Activated CD4-positive, alpha-beta T cell treated with anti-CD3 and anti-CD28 coated beads, Interleukin-10, Interleukin-2, amounts not matched to agents 100 ng/mL and 50 ng/mL, durations not matched to agents 16 hours and 8 hours (primary cell): ENCODE measurements at regions not wholly inside any gene's neighbourhood (a gene's known extent, or its start where the extent isn't known, plus 50 kb on each side); places are given as distances from the start of the nearest gene placed in this dataset.

Experiments
- DNase-seq: peaks from one replicate; pipeline ENCODE4 v3.0.0-alpha.2; 2020

DNA sequence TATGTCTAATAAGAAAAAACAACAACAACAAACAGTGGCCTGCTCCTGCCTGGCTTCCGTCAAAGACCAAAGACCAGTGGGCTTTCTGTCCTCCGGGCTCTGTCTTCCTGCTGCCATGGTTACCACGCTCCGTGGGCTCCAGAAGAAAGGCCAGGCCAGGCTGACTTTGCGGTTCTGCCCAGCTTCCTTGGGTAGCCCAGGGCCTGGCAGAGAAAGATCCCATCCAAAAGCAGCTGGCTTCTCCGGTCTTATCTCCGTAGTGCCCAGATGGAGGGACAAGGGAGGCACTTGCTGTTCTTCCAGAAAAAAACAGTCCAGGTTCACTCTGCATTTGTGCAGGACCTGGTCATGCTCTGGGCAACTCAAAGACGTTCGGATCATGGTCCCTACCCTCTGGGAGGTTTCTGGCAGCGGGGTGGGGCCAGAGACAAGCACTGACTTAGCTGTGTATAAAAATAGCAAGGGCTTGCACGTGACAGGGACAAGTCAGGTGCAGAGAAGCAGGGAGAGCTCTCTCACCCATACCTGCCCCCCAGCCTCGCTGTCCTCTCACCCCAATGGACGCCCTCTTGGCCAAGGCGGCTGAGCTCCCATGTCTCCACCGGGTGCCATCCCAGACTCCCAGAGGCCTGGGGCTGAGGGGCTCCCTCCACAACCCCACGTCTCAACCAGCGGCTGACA lies 212.2 kb downstream of the C9orf50 start:
- DNase-seq = no peak

DNA sequence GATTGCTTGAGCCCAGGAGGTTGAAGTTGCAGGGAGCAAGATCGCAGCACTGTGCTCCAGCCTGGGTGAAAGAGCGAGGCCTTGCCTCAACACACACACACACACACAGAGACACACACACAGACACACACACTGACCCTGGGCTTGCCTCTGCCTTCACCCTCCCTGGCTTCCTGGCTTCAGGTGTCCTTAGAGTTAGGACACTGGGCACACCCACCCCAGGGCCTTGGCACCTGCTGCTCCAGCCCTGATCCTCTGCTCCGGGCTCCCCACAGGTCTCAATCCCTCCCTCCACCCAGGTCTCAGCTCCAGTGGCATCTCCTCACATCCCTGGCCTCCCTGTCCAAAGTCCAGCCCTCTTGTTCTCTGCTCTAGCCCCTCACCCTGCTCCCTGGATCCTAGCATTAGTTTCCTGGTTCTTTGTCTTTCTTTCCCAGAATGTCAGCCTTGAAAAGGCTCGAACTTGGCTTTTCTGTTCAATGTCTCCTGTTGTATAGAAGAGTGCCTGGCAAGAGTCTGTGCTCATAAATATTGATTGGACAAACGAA lies 212.9 kb downstream of the C9orf50 start:
- no peak for DNase-seq

DNA sequence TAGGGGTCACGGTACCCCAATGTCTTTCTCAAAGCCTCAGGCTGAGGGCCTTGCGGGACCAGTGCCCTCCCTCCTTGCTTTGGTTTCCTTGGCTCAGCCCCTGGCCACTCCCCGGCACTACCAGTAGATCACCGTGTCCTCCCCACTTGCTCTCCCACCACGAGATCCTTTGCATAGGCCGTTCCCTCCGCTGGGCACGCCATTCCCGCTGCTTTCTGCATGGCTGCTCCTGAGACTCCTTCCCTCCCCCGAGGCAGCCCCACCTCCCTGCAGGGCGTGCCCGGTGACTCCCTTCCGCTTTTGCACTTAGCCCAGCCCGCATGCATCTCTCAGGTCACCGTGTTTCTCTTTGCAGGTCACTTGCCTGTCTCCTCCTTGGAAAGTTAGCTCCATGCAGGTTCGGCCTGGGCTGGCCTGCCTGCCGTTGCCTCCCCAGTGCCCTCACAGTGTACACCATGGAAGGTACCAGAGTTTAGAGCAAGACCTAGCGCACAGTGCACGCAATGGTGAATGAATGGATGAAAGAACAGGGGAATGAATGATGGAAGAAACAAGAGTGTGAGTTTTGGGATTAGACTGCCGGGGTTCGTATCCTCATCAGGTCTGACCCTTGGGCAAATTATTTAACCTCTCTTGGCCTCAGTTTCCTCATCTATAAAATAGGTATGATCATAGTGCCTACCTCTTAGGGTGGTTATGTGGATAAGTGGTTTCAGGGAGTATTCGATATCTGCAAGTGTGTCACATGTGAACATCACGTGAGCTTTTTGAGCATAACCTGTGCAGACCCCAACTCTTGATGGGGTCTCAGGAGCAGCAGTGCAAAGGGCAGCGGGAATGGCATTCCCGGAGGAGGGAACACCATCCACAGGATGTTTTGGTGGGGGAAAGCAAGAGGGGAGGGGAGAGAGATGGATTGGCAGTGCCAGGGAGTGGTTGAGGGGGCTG lies 214.3 kb downstream of the C9orf50 start:
- DNase-seq = no peak

DNA sequence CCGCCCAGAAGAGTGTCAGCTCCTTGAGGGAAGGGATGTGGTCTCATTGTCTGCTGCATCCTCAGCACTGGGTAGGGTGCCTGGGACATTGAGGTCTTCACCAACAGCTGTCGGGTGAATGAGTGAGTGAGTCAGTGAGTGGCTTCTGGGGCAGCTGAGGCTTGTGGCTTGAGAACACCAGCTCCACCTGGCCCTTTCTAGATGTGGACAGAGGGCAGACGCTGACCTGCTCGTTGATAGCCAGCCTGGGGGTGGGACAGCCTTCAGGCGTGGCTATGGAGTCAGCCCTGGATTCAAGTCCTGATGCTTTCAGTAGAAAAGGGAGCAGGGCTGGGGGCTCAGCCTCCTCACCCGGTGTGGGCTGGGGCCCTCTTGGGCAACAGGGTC lies 215.1 kb downstream of the C9orf50 start:
- DNase-seq = no peak

DNA sequence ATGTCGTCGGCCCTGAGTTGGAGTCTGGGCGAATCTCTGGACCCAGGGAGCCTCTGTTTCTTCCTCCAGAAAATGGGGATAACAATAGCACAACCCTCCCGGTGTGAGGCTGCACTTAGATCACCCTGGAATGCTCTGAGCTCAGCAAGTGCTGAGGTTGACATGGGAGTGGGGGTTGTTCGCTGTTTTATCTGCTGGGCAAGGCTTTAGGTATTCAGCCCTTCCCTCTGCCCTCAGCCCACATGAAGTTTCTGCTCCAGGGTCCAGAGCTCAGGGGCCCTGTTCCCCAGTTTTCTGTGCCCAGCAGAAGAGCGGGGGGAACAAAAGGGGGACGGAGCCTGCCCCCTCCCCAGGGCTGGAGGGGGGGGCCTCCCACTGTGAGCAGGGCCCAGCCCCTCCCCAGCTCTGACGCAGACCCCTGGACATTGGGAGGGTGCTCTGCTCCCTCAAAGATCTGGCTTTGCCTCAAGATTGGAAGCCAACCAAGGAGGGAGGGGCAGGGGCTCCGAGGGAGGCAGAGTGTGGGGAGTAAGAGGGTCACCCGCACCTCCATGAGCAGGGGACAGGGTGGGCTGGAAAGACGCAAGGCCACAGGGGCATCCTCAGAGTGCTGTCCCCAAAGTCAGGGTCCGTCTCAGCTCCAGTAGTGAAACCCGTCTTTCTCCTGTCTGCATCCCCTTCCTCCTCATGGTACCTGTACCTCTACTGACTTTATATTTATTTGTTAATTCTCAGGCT lies 215.6 kb downstream of the C9orf50 start:
- DNase-seq = no peak

DNA sequence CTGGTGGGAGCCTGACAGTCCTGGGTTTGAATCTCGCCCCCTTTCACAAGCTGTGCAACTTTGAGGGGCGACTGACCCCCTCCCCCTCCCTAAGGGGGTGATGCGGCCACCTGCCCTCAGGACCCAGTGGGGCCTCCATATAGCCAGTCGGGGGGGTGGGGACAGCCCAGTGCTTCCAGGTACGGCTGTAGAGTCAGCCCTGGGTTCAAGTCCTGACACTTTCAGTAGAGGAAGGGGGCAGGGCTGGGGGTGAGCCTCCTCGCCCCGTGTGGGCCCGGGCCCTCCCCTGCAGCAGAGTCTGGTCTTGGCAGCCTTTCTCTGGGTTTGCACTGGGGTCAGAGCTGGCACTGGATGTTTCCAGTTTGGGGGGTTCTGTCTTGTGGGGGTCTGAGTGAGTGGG lies 216.3 kb downstream of the C9orf50 start:
- no peak for DNase-seq

DNA sequence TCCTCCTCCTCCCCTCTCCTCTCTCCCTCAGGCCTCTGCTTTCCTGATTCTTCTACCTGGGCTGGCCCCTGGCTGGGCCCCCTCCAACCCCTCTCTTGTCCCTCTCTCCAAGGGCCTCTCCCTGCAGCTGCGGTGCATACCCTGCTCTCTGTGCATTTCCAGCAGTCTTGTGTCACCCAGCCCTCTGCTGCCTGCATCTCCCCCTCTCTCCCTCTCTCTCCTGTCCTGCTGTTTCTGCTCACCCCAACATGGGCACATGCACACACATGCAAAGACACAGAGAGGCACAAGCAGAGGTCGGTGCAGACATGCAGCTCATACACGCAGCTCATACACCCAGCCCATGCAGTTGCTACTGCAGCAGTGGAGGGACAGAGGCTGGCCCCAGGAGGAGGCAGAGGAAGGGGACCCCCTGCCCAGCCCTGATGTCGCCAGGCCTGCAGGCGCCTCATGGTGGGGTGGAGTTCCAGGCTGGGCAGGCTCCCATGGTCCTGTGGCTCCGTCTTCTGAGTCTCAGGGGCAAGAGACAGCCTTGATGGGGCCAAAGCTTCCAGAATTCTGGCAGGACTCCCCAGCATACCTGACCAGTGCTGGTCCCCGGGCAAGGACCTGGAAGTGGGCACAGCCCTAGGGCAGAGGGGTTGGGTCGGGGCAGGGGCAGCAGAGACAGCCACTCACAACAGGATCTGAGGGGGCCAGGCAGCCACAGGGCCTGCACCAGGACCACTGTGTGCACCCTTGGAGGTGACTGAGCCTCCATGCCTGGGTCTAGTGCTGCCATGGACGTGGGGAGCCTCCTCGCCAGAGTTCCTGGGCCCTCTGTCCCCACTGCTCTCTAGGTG lies 216.9 kb downstream of the C9orf50 start:
- DNase-seq = no peak

DNA sequence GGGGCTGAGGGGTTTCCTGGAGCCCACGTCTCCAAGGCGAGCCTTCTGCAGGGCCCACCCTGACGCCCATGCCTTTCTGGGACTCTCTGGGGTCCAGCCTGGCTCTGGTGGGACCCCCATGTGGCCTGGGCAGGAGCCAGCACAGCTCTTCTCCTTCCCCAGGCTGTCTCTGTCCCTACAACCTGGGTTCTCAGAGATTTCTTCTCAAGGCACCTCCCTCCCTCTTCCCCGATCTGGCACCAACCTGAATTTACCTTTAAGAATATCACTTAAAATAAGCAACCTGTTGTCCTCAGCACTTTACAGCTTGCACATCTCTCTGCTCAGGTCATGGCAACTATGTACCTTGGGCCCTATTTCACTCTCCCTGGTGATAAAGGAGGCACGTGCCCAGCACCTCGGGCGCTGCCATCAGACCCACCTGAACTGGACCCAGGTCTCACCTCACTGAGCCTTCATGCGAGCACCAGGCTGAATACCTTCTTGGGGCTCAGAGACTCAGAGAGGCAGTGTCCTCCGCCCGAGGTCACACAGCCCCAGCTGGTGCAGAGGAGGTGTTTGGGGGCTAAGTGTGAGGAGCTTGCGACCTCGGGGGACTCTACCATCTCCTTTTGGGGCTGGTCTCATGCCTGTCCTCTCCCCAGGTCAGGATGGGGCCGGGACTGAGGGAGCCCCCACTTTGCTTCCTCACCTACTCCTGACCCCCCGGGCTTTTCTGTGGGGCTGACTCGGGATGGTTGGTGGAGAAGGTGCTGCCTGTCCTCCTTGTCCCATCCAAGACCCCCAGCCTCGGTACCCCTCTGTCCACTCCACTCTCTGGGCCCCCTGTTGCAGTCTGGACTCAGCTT lies 217.7 kb downstream of the C9orf50 start:
- no peak for DNase-seq

DNA sequence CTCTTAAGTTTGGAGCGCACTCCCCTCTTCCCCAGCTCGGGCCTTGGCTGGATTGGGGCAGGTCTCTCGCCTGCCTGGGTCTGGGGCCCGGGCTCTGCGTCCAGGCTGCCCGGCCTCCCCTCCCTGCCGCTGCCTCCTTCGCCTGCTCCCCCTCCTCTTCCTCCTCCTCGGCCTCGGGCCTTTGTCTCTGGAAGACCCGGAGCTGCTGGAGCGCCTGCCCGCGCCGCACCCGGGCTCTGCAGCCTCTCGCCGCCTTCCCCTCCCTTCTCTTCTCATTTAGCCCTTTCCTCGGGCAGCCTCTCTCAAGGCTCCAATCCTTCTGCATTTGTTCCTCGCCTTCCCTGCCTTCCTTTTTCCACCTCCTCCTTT lies 218.5 kb downstream of the C9orf50 start:
- DNase-seq = no peak

DNA sequence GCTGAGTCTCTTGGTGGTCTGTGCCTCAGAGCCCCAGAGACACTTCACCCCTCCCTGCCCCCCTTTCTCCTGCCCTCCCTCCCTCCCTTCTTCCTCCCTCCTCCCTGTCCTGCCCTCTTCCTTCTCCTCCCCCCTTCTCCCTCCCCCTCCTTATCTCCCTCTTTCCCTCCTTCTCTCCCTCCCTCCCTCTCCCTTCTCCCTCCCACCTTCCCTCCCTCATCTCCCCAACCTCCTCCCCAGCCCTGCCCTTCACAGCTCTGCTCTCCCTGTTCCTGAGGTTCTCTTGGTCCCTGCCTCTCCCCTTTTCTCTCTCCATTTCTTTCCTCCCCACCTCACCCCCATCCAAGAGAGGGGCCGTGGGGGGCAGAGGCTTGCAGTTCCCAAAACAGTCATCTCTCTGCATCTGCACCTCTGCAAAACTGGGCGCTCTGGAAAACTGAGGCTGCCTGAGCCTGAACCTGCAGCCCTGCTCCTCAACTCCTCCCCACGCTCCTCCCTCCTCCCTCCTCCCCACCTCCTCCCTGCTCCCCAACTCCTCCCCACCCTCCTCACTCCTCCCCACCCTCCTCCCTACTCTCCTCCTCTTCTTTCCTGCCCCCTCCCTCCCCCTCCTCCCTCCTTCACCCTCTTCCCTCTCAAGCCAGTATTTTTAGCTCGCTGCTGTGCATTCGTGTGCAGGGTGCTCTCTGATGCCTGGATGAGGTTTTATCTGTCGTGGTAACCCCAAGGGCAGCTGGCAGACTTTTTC lies 219.1 kb downstream of the C9orf50 start:
- DNase-seq = no peak

DNA sequence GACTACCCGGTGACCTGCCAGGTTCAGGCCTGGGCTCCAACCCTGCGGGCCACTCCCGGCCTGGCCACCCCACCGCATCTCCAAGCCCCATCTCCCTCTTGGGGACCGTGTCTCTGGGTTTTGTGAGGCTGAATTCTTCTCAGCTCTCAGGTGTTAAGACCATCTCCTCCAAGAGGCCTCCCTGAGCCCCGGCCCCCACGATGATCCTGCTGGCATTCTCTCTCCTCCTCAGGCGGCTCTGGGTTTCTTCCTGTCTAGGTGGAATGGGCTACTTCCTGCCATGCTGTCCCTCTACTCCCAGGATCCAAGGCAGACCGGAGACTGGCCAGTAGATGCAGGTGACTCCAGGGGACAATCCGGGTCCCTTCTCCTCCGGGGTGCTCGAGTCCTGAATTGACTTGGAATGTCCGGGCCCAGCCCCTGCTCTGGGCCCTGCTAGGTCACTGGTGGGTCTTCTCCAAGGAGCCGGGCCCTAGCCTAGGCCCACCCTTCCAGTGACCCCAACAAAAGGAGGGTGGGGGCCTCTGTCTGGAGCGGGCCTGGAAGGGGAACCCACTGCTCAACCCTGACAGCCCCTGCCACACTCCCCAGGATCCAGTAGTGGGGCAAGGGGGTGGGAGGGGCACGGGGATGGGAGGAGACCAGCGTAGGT lies 219.8 kb downstream of the C9orf50 start:
- DNase-seq = no peak

DNA sequence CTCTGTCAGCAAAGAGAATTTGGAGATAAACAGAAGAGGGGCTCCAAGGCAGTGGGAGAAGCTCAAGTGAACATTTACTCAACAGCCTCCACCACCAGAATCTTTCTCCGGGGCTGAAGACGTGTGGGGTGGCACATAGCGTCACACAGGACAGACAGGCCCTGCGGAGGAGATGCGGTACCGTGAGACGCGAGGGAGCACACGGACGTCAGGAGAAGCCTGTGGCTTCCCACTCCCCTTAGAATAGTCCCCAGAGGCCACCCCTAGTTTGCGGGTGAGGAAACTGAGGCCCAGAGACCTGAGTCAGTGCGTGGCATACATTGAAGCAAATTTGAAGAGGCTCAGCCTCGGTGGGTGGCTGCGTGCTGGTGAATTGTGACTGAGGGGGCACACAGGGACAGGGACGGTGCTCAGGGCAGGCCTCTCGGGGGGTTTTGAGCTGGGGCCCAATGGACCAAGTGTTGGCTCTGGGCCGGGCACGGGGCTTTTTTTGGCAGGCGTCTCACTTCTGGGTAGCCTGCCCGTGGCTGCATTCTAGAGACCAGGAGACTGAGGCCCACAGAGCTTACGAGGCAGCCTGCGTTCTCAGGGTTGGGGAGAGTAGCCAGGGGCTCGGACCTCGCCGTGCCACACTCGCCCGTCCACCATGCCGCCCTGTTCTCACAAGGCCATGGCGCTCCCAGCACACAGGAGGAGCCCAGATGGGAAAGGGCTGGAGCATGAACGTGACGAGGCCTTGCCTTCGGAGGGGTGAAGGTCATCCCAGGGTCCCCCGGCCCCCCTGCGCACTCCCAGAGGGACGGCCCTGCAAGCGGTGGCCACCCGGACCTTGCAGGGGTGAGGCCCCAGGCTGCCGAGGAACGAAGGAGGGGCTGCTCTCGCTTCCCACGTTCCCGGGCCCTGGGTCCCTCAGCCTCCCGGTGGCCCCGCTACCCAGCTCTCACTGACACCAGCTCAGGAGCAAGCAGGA lies 220.6 kb downstream of the C9orf50 start:
- DNase-seq = no peak

DNA sequence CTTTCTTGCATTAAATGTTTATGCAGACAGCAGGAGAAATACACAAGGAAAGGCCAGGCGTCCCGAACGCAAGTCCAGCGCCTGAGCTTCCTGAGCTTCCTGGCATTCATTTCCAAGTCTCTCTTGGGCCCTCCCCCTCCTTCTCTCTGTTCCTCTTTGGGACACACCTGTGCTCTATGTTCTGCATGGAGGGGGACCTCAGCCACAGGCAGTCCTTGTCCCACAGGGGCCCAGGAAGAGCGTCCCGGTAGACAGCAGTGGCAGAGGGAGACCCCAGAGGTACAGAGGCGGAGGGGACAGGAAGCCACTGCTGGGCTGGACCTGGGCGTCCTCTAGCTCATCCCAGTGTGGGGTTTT lies 221.3 kb downstream of the C9orf50 start:
- no peak for DNase-seq

DNA sequence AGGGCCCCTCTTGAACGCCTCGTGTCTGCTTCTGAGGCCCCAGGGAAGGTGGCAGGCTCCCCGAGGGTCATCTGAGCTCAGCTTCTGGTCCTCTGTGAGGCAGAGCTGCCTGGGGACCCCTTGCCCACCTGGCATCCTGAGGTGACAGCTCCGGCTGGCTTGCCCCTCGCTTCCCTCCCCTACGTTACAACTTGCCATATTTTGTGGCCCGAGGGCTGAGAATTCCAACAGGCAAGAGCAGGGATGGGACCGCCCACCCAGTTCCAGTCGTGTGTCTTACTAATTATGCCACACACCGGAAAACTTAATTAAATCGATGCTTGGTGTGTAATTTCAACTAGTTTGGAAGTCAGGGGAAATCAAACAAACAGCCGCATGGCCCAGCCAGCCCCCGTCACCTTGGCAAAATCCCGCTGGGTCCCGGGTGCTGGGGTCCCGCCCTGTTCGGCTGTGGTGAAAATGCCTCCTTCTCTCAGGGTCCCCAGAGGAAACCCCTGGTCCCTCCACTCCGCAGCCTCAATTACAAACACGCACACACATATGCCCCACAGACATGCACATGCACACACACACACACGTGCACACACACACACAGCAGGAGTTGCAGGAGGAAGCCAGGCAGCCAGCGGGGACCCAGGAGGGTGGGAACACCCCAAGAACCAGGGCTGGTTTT lies 221.0 kb upstream of the IER5L start:
- DNase-seq = no peak

DNA sequence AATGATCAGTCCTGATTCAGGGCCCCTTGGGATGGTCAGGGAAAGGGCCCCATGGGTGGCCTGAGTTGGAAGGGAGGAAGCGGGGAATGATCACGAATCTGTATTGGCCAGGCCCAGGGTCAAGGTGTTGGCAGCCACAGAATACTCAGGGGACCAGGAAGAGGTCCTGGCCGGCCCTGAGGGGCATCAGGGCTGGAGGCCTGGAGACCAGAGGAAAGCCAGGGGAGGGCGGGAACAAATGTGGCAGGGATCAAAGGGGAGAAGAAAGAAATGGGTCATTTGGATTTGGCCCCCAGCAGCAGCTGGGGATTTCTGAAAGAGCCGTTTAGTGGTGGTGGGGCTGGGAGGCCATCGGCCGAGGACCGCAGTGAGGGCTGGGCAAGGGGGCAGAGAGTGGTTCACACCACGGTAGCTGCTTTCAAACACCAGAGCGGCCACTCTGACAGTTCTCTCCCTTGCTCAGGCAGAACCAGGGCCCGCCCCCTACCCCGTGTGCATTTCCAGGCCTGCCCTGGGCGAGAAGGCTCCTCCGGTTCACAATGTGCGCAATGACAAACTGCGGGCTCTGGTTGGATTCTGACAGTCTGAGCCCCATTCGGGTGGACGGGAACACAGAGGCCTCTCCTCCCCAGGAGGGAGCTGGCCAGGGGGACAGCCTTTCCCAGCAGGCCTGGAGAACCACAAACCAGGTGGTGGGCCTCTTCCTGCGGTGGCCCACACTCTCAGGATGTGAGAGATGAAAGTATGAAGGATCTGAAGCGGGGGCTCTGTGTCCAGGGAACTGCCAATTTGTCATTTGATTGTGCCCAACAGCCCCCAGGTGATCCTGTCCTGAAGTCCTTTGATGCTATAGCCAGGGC lies 220.3 kb upstream of the IER5L start:
- DNase-seq = no peak

DNA sequence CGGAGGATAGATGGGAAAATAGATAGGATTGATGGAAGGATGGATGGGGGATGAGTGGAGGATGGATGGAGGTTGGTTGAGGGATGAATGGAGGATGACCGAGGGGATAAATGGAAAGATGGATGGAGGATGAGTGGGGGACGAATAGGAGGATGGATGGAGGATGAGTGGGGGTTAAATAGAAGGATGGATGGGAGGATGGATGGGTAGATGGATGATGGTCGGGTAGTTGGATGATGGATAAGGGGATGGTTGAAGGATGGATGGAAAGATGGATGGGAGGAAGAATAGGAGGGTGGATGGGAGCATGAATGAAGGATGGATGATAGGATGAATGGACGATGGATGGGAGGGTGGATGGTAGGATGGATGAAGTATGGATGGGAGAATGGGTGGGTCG lies 219.3 kb upstream of the IER5L start:
- DNase-seq = no peak

DNA sequence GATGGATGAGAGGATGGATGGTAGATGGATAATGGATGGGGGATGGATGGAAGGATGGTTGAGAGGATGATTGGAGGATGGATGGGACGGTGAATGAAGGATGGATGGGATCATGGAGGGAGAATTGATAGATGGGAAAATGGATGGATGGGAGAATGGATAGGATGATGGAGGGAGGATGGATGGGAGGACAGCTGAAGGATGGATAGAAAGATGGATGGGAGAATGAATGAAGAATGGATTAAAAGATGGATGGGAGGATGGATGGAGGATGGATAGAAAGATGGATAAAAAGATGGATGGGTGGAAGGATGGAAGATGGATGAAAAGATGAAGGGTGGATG lies 218.3 kb upstream of the IER5L start:
- no peak for DNase-seq
